HG03342 (cell line): ENCODE measurements at regions not wholly inside any gene's neighbourhood (a gene's known extent, or its start where the extent isn't known, plus 50 kb on each side); places are given as distances from the start of the nearest gene placed in this dataset.
A peak's percentile ranks its signal among the peaks of the same experiment; 100 is the strongest.

ENCODE experiments used
- ATAC-seq: cut with Tn5 transposase; IDR thresholded peaks from one replicate; pipeline ENCODE4 v1.9.1; 2021; ENCODE audit warnings: mild to moderate bottlenecking, moderate library complexity; ENCODE audit not compliant: unreplicated experiment

DNA sequence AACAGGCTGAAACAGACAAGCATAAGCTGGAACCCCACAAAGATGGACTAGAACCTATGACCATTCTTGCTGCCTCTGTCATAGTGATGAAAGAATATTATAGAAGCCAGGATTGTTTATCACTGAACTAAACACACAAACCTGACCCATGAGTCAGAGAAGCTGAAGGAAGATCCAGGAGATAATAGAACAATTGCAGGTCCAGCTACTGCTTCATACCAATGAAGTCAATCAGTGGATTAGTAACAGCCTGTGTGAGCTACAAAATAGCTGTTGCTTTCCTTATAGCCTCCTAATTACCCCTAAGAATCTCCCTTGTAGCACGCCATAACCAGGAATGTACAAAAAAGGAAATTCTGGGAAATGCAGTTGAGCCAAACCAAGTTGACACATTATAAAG is 459.9 kb upstream of the ZNF462 start:
- ATAC-seq = no peak

DNA sequence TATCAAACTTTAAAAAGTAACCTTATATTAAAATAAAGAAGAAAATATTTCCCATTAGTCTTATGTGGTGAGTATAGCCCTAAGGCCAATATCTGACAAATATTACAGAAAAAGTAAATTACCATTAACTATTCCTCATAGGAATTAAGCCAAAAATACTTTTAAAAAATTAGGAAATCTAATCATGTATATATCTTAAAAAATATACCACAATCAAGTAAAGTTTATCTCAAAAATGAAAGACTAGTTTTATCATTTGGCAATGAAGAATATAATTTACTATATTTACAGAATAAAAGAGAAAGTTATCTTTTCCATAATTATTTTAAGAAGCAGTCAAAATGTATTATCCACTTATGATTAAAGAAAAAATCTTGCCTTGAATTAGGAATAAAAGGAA is 458.8 kb upstream of the ZNF462 start:
- no peak for ATAC-seq

DNA sequence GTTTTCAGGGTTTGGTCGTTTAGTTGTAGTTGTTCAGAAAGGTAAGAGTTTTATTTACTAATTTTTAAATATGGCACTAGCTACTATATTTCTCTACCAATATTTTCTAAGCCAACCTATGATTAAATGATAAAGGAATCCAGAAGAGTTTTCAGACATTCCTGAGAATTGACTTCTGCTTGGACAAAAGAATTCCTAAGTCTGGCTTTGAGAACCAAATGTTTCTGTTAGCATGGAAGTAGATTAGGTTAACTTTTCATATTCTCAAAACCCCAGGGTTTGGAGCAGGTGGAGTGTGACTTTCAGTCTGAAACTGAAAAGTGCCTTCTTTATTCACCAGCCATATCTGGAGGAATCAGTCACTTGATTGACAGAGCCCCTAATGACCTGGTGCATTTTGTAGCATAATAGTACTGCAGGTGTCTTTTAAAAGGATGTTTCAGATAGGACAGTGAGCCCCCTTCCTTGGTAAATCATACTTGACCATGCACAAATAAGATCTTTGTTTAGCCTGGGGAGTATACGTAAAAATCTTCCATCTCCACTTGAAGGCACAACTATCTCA is 457.0 kb upstream of the ZNF462 start:
- ATAC-seq = no peak

DNA sequence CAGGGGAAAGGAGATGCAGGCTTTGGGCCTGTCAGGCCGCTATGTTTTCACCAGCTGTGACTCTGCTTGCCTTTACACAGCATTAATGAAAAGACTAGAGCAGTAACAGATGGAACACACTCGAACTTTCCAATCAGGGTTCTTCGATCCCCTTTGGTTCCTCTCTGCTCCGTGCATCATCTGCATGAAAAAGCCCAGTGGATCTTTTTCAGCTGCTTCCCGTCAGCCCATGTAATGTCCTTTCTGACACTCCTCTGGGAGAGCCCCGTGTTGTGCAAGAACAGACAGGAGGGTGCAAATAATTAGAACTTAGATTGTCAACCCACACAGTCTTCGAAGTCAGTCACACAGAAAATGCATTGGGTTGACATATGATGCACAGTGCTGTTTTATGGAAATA is 448.9 kb upstream of the ZNF462 start:
- ATAC-seq = no peak

DNA sequence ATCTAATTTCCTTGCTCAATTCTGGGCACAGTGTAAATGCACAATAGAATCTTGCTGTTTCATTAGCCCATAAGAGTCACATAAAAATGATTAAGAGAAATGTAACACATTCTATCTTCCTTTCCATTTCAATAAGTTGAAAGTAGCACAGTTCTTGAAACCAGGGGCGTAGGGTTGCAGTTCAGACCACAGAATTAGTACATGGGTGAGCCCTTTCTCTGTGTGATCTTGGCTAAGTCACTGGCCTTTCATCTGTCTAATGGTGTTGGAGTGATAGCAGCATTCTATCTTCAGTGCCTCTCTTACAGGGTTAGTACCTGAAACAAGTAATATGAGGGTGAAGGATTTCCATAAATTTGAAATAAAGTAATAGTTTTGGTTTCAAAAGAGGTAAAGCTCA is 445.3 kb upstream of the ZNF462 start:
- ATAC-seq = no peak

DNA sequence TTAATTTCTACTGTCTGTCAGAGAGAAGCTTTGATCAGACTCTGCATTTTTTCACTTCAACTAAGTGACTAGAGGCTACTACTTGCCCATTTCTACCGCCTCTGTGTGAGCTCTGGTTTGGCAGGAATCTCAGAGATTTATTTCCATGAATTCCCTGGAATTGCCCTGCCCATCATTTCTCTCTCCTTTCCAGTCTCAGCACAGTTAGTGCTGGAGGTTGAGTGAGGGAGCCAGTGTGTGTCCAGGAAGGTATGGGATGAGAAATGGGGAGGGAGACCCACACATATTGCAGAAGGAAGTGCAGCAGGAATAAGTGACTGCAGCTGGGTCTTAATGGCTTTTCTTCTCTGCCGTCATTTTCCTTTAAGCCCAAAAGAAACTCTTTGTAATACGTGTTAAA is 443.1 kb upstream of the ZNF462 start:
- no peak for ATAC-seq

DNA sequence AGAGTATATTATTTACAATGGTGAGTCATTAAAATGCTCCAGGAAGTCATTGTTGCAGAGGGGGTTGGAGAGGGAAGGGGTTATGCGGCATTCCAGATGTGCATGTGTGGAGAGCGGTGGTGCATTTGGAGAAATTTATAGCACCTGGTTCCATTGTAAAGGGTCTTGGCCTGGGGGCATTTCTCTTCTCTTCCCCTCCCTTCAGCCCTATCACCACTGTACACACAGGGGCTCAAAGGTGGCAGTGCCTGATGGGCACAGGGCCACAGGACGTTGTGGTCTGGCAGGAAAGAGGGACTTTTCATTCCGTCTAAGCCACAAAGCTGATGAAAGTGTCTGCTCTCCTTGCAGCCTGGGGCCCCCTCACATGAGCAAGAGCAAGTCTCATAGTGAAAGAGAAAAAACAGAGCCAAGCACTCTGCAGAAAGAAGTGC is 442.4 kb upstream of the ZNF462 start:
- peak; percentile 56 for ATAC-seq

DNA sequence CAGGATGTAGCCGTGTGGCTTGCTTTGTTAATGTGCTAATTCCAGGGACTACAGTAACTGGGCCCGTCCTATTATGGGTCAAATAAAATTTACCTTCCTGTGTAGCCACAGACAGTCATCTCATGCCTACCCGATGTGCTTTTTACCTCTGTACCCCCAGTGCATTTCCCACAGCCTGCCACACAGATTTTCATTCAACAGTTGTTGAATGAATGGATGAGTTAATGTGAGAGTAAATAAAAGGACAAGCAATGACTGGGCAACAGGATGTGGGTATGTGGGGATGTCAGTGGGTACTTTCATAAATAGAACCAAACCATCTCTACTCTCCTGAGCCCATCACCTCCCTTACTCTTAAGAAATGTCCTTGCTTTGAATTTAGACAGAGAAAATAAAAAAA is 441.2 kb upstream of the ZNF462 start:
- ATAC-seq = peak; percentile 51

DNA sequence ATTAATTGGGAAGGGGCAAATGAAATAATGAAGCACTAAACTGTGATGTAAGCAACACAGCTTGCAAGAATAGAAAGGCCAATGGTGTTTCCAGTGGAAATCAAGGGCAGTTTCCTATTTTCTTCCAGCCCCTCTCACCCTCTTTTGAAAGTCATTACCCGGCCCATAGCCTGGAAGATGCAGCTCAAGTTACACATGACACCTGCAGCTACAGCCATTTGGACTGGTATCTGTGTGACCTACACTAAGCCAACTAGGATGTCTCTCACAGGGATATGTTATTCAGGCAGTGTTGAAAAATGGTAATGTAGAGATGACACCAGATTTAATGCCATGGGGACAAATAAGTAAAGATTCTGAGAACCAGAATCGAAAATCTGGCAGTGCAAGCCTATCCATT is 439.4 kb upstream of the ZNF462 start:
- ATAC-seq = no peak

DNA sequence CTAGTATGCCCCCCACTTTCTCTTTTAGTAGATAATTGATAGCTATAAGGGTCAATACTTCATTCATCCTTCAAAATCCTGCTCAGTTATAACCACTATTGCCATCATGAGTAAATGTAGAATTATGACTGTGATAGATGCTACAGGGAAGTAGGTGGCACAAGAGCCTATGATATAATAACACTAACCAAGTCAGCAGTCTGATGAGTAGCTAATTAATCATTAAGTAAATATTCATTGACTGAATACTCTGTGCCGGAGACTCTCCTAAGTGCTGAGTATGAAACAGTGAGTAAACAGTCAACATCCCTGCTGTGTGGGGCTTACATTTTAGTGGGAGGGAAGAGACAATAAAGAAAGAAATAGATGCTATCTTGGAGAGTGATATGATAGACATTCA is 430.3 kb upstream of the ZNF462 start:
- ATAC-seq = no peak

DNA sequence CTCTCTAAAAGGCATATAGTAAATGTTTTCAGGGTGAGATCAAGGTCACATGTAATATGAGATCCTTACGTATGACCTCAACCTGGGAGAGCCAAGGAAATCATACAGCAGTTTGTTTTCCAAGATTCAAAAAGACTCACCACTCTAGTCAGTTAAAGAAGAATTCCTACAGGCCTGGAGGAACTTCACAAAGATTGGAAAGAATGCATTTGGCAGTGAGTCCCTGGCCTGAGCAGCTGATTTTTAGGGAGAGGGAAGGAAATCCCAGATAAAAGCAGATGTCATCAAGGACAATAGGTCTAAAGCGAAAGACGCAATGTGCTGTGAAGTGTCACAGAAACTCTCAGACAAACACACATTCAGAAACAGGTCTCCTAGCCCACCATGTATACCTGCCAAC is 424.0 kb upstream of the ZNF462 start:
- no peak for ATAC-seq

DNA sequence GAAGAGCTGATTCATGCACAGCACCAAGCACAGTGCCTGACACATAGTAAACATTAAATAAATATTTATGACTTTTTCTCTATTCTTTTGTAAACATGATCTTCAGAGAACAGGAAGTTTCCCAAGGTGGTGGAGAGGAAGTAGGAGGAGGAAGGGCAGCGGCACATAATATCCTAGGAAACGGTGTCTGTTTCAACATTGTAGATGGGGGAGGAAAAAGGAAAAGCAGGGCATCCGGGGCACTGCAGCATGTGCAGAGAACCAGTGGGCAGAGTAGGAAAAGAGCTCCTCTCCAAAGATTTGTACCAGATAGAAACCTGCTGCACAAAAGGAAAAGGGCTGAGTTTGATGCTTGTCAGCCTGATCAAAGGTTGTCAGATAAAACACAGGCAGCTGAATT is 421.7 kb upstream of the ZNF462 start:
- no peak for ATAC-seq

DNA sequence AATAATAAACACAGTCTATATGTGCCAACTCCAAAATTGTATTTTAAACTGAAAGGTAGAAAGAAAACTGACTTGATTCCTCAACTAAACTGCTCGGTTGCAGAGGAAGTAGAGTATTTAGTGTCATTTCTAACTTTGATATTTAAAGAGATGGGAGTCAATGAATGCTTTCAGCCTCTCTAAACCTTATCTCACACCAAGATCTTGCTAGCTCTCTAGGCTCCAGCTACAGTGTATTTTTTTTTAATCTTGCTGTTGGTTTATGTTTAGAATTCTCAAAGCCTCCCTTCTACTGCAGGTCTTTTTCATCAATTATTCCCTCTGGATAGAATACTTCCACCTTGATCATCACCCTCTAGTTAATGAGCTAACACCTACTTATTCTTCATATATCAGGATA is 419.4 kb upstream of the ZNF462 start:
- ATAC-seq = no peak

DNA sequence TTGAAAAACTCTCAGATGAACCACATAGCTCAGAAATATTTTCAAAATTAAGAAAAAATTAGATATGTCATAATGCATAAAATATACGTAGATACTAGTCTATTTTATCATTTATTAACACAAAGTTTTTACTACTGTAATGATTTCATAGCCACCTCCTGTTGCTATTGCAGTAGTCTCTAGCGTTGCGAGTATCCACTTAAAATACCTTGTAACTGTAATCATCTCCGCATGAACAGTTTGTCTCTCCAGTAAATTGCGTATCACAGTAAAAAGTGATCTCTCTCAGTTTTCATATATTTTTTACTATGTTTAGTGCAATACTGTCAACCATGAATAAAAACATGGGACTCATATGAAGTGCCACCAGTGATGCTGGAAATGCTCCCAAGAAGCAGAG is 417.9 kb upstream of the ZNF462 start:
- ATAC-seq = no peak

DNA sequence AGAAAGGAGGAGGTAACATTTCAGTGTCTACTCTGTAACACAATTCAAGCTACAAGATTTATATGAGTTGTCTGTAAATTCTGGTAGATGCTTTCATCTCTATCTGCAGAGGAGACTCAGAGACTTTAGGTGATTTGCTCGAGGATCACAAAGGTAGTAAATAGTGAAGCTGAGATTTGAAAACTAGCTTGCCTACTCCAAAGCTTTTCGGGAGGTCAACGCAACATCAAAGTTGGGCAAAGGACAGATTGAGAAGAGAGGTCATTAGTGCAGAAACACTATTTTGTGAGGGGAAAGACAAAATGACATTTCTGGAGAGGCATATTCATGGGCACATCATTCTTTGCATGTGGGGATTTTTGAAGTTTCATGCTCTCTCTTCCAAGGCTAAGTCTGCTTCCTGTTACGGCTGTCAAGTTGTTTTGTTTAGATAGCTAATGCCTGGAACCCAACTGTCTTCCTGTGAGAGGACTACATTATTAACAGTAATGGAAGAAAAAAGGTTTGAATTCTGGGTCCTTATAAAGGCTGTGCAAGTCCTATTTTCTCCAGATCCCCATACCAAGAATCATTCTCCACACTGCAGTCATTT is 413.5 kb upstream of the ZNF462 start:
- ATAC-seq = no peak

DNA sequence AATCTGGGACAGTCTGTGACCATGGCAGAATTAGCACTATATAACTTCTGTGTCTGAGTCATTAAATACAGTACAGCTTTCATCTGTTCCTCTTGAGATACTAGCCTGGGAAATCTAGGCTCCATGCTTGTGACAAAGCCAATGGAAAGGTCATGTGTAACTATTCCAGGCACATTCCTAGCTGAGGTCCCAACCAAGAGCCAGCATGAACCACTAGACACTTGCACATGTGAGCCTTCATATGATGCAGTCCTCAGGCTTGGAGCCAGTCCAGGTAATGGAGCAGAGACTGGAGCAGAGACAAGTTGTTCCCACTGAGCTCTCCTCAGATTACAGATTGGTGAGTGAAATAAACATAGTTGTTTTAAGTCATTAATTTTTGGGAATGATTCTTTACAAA is 412.4 kb upstream of the ZNF462 start:
- ATAC-seq = no peak

DNA sequence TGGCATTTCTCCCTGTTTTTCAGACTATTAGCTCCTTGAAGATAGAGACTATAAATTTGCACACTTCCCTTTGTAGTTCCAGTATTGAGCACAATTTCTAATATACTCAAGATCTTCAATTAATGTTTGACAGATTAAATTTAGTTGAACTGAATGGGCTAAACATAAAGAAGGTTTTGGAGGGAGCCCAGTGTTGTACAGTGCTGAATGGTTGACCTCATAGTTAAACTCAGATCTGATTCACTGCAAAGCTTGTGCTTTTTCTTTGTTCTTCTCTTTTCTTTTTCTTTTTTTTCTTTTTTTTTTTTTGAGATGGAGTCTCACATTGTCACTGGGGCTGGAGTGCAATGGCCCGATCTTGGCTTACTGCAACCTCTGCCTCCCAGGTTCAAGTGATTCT is 411.7 kb upstream of the ZNF462 start:
- ATAC-seq = no peak

DNA sequence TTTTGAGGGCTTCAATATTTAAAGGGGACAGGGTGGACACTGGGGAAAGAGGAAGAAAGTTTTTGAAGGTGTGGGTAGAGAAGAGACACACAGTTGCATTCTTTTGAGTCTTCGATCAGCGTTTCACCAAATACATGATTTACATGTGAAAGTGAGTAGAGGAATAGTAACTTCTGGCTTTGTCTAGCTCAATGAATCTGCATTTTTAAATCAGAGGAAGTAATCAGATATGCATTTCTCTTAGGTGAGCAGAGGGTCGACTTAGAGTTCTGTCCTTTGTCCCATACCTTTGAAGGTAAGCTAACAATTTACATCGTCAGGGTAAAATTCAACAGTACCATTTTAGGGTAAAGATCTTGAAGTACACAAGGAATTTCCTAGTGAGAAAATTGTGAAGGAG is 406.4 kb upstream of the ZNF462 start:
- no peak for ATAC-seq

DNA sequence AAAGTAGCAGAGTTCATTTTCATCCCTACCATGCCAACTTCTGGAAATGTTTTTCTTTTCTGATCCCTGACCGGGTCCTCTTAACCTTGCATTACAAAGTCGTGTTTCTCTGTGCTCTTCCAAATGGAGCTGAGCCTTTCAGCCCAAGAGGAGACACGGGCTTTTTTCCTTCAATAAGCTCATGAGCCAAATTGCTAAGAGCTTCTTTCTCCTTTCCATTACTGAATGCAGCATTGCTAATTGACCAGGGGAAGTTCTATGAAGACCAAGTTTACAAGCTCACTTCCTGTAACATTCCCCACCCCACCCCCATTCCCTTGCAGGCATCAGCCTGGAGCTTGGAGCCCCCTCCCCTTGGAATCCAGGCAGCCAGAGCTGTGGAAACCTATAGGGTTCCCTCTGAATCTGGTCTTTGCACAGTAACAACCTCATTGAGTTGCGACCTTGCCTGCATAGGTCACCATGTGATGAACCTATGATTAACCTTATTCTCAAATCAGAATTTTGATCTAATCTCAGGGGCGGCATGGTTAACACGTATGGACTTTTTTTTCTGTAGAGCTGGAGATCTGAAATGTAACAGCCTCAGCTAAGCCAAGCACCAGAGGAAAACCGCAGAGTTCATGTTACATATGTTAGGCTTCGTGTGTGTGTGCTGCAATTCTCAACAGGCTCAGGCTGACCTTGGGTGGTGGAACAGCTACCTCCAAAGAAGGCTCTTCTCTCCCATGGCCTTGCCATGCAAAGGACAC is 395.7 kb upstream of the ZNF462 start:
- ATAC-seq = no peak

DNA sequence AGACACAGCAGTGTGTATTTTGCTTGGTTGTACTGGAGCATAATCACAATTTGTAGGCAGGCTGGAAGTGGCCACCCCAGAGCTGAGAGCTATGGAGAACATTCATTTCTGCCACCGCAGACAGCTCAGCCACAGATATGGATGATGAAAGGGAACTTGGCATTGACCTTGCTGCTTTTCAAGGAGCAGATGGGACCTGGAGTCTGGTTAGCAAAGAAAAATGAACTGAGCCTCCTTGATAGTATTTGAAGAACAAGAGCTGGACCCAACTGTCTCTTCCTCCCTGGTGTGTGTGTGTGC is 395.2 kb upstream of the ZNF462 start:
- ATAC-seq = no peak

DNA sequence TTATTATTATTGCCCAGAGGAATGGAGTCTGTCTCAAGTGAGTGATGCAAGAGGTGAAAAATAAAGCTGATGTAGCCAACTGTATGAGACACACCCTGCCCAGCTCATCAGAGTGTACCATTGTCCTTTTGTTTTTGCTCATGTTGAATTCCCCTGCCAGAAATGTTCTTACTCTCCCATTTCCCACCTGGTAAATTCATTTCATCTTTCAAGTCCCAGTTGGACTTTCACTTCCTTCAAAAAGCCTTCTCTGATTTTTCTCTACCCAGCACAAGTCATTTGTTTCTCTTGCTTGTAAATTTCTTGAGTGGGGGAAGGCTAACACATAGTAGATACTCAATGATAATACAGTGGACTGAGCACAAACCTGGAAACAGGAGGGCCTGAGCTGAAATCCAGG is 394.5 kb upstream of the ZNF462 start:
- ATAC-seq = no peak

DNA sequence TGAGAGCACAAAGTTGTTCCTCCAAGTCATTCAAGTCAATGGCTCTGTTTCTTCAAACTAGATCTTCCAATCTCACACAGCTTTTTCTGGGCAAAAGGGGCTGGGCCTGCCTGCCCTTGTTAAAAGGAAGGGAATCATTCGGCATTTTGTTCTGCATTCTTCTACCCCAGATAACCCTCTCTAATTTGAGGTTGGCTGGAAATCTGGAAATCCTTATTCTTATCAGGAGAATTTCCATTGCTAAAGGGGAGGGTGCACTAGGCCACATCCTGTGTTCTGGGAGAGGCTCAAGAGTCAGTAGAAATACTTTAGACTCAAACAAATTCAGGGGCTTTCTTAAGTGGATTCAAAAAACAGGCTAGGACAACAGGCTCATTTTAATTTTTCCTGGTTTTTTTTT is 384.7 kb upstream of the ZNF462 start:
- no peak for ATAC-seq

DNA sequence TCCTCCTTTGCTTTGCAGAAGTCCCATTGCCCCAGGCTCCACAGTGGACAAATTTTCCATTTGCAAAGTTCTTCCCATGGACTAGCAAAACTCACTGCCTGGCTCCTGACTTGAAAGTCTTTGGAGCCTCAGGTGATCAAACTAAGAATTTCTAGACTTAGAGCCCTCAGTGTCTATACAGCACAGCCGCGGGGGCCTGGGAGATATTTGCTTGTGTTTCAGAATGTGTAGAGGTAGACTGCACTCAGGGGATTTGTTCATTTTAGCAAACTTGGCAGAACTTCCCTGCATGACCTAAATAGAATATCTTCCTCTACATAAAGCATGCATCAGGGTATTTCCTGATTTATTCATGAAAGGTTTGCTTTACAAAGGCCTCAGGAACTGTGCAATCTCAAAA is 384.2 kb upstream of the ZNF462 start:
- no peak for ATAC-seq
